ENCODE measurements at regions not wholly inside any gene's neighbourhood (a gene's known extent, or its start where the extent isn't known, plus 50 kb on each side); places are given as distances from the start of the nearest gene placed in this dataset.

GRCh38 chr6:153832543-153832942 is 206.5 kb upstream of the OPRM1 start:
- H3K56ac ChIP-seq (ENCODE audit: extremely low read depth, insufficient read depth, low read length) = no peak overlapping the region
- H3K14ac ChIP-seq (replicated peaks; ENCODE audit: low read depth, low read length) = no peak overlapping the region
- BruUV-seq (replicated peaks) = no TSS peak
- in situ Hi-C loops (cut with MboI; ENCODE audit: low sequenced_read_pairs) (no loop called here), dilution Hi-C loops (cut with HindIII; ENCODE audit: low sequenced_read_pairs, unreplicated experiment) (no loop called here), intact Hi-C loops (cut with micrococcal nuclease) (no loop called here)
- H3K27me3 ChIP-seq (ENCODE audit: control insufficient read depth, insufficient read depth, low read length) = no peaks in the 10 kb centered on the region
- H3K4me1 ChIP-seq (ENCODE audit: control insufficient read depth, insufficient read depth, low read length) = no peaks in the 10 kb centered on the region
- no peak overlapping the region for H4K5ac ChIP-seq (ENCODE audit: low read depth, low read length)
- no peak overlapping the region for H3K4me3 ChIP-seq (ENCODE audit: insufficient read depth, low read depth, low read length)
- peaks cover 6% of the 10 kb centered on the region for H3K9me3 ChIP-seq (ENCODE audit: control insufficient read depth, insufficient read depth, low read length)
- ATAC-seq (ENCODE audit: low read depth) (no peak), DNase-seq (no peak)
- H2BK15ac ChIP-seq (ENCODE audit: low read depth, low read length) = no peak overlapping the region
- H4K91ac ChIP-seq (ENCODE audit: insufficient read depth, low read depth, low read length) = no peak overlapping the region
- no peaks in the 10 kb centered on the region for H3K36me3 ChIP-seq (ENCODE audit: control insufficient read depth, insufficient read depth, low read length)
- H3K4me2 ChIP-seq (ENCODE audit: low read depth, low read length) = no peak overlapping the region
- H3K79me1 ChIP-seq (ENCODE audit: low read depth in 1 of 2, low read length in 2 of 2) = no peaks in the 10 kb centered on the region
- WGBS, 2 experiments (ENCODE audit: extremely low coverage in 2 of 2, insufficient read length in 1 of 2) = 76% methylated on average over 7 of the region's 9 CpGs; no CpG with 5 or more reads in 1 of the 2 experiments
- no peak overlapping the region for H2AK9ac ChIP-seq (replicated peaks; ENCODE audit: low read depth, low read length, poor library complexity)
- POLR2A ChIA-PET (ENCODE audit: unreplicated experiment) = no interaction called here
- H2AFZ ChIP-seq (replicated peaks; ENCODE audit: low read length, poor library complexity) = no peak overlapping the region
- CTCF ChIA-PET = no interaction called here
- no peak overlapping the region for H2AK5ac ChIP-seq (ENCODE audit: low read depth, low read length)
- H3K9me1 ChIP-seq (ENCODE audit: insufficient read depth, low read length) = no peaks in the 10 kb centered on the region
- H2BK5ac ChIP-seq (ENCODE audit: low read depth, low read length, poor library complexity, severe bottlenecking) = no peak overlapping the region
- no peak overlapping the region for H3K9ac ChIP-seq (ENCODE audit: low read depth, low read length)
- H4K8ac ChIP-seq (ENCODE audit: low read depth in 2 of 2, low read length in 2 of 2) = no peak overlapping the region
- H2BK20ac ChIP-seq (ENCODE audit: low read depth, low read length) = no peak overlapping the region
- TF ChIP-seq RCOR1 (IDR thresholded peaks at IDR 0.05; ENCODE audit: insufficient replicate concordance, low read length) = no peak
- TF ChIP-seq ELK1 (IDR thresholded peaks at IDR 0.05; ENCODE audit: borderline replicate concordance, low read depth, low read length) = no peak
- TF ChIP-seq RAD21 (IDR thresholded peaks at IDR 0.05; ENCODE audit: low read length) = no peak
- no peak overlapping the region for H3K27ac ChIP-seq (ENCODE audit: insufficient read depth, low read length)
- no peak overlapping the region for H3K18ac ChIP-seq (ENCODE audit: low read depth, low read length)
- no peak overlapping the region for H3K4ac ChIP-seq (ENCODE audit: low read depth, low read length)
- no peaks in the 10 kb centered on the region for H4K20me1 ChIP-seq (ENCODE audit: insufficient read depth, low read length)
- no peak overlapping the region for H2BK120ac ChIP-seq (ENCODE audit: low read depth, low read length)
- H3K23ac ChIP-seq (ENCODE audit: low read depth, low read length) = no peak overlapping the region
